ENCODE measurements at regions not wholly inside any gene's neighbourhood (a gene's known extent, or its start where the extent isn't known, plus 50 kb on each side); places are given as distances from the start of the nearest gene placed in this dataset.

GRCh38 chr10:31125789-31126188 is 94.1 kb upstream of the ZNF438 start:
- Histone ChIP-seq H3K4me1 (ENCODE audit: control insufficient read depth, extremely low read depth, insufficient read depth, low read length) (no peaks in the 10 kb centered on the region), H2AFZ (ENCODE audit: low read depth, low read length) (no peak overlapping the region), H3K9ac (replicated peaks; ENCODE audit: extremely low read depth, insufficient read depth, low read length) (no peak overlapping the region), H3K79me2 (ENCODE audit: control insufficient read depth, insufficient read depth, low read length) (no peaks in the 10 kb centered on the region), H3K36me3 (ENCODE audit: control insufficient read depth in 2 of 2, extremely low read depth in 1 of 2, insufficient read depth in 2 of 2, low read length in 2 of 2) (no peaks in the 10 kb centered on the region), H3K9me1 (replicated peaks; ENCODE audit: control insufficient read depth, extremely low read depth, insufficient read depth, low read length) (no peaks in the 10 kb centered on the region), H4K20me1 (replicated peaks; ENCODE audit: control insufficient read depth, extremely low read depth, insufficient read depth, low read length) (no peaks in the 10 kb centered on the region), H3K9me3 (replicated peaks; ENCODE audit: control insufficient read depth, insufficient read depth, low read length) (no peaks in the 10 kb centered on the region), H3K27ac (ENCODE audit: insufficient read depth, low read depth, low read length) (no peak overlapping the region), H3K4me2 (ENCODE audit: insufficient read depth, low read length) (no peak overlapping the region), H3K4me3 (replicated peaks in 1 of 3; ENCODE audit: insufficient read depth in 1 of 3, low read depth in 1 of 3, low read length in 3 of 3) (no peak overlapping the region), H3K27me3 (ENCODE audit: control insufficient read depth in 2 of 2, insufficient read depth in 2 of 2, low read length in 2 of 2) (no peaks in the 10 kb centered on the region)
- dilution Hi-C loops (cut with MboI; ENCODE audit: extremely low pct_ligation_motif_present, low sequenced_read_pairs) = no loop called here
- FAIRE-seq (no peak), DNase-seq (ENCODE audit: low read depth, low spot score) (no peak)
- intact Hi-C loops (cut with micrococcal nuclease) = no loop called here
- ChIA-PET CTCF (interaction anchor here (1.3 to 1.4 kb wide), 2 partner anchors 13 to 21 kb away, joined by 4 to 5 read pairs; no protein-coding TSS in a partner anchor), POLR2A (no interaction called here)
- TF ChIP-seq FOS (IDR thresholded peaks at IDR 0.05; ENCODE audit: borderline replicate concordance, insufficient read depth, low read length) (no peak), JUN (IDR thresholded peaks at IDR 0.05; ENCODE audit: borderline replicate concordance, insufficient read depth, insufficient read length, low read depth) (no peak), POLR2AphosphoS5 (IDR thresholded peaks at IDR 0.05; ENCODE audit: insufficient read depth, low read depth, low read length) (no peak), GATA2 (IDR thresholded peaks at IDR 0.05; ENCODE audit: insufficient read depth, insufficient read length, low read depth, low read length) (no peak)
- BruUV-seq (replicated peaks) = no TSS peak

- Histone ChIP-seq H3K9me1 (replicated peaks; ENCODE audit: control insufficient read depth, extremely low read depth, insufficient read depth, low read length) (no peaks in the 10 kb centered on the region), H3K4me1 (ENCODE audit: control insufficient read depth, extremely low read depth, insufficient read depth, low read length) (no peaks in the 10 kb centered on the region), H4K20me1 (replicated peaks; ENCODE audit: control insufficient read depth, extremely low read depth, insufficient read depth, low read length) (no peaks in the 10 kb centered on the region), H3K9me3 (replicated peaks; ENCODE audit: control insufficient read depth, insufficient read depth, low read length) (no peaks in the 10 kb centered on the region), H3K79me2 (ENCODE audit: control insufficient read depth, insufficient read depth, low read length) (no peaks in the 10 kb centered on the region), H3K4me3 (replicated peaks in 1 of 3; ENCODE audit: insufficient read depth in 1 of 3, low read depth in 1 of 3, low read length in 3 of 3) (no peak overlapping the region), H3K9ac (replicated peaks; ENCODE audit: extremely low read depth, insufficient read depth, low read length) (no peak overlapping the region), H3K4me2 (ENCODE audit: insufficient read depth, low read length) (no peak overlapping the region), H3K36me3 (ENCODE audit: control insufficient read depth in 2 of 2, extremely low read depth in 1 of 2, insufficient read depth in 2 of 2, low read length in 2 of 2) (no peaks in the 10 kb centered on the region), H3K27ac (ENCODE audit: insufficient read depth, low read depth, low read length) (no peak overlapping the region), H2AFZ (ENCODE audit: low read depth, low read length) (no peak overlapping the region), H3K27me3 (ENCODE audit: control insufficient read depth in 2 of 2, insufficient read depth in 2 of 2, low read length in 2 of 2) (no peaks in the 10 kb centered on the region)
- POLR2A ChIA-PET = no interaction called here
- dilution Hi-C loops (cut with MboI; ENCODE audit: extremely low pct_ligation_motif_present, low sequenced_read_pairs) (no loop called here), intact Hi-C loops (cut with micrococcal nuclease) (no loop called here)
- CTCF ChIA-PET = interaction anchor here (1.4 kb wide), 1 partner anchor 14 kb away, joined by 5 read pairs; no protein-coding TSS in a partner anchor
- DNase-seq (ENCODE audit: low read depth, low spot score) (no peak), FAIRE-seq (no peak)
- BruUV-seq (replicated peaks) = no TSS peak
- TF ChIP-seq MYC (IDR thresholded peaks at IDR 0.05; ENCODE audit: low read depth, low read length) (no peak), POLR2A (IDR thresholded peaks at IDR 0.05; ENCODE audit: low read depth, low read length) (no peak), FOS (IDR thresholded peaks at IDR 0.05; ENCODE audit: borderline replicate concordance, insufficient read depth, low read length) (no peak), MAX (IDR thresholded peaks at IDR 0.05; ENCODE audit: insufficient read depth, insufficient read length) (no peak), POLR2AphosphoS5 (IDR thresholded peaks at IDR 0.05; ENCODE audit: insufficient read depth, low read depth, low read length) (no peak), GATA2 (IDR thresholded peaks at IDR 0.05; ENCODE audit: insufficient read depth, insufficient read length, low read depth, low read length) (no peak), JUN (IDR thresholded peaks at IDR 0.05; ENCODE audit: borderline replicate concordance, insufficient read depth, insufficient read length, low read depth) (no peak), CTCF (IDR thresholded peaks at IDR 0.05; ENCODE audit: extremely low read depth in 1 of 2, insufficient read depth in 1 of 2, low read depth in 1 of 2, low read length in 2 of 2) (no peak), EZH2 (IDR thresholded peaks at IDR 0.05; ENCODE audit: borderline replicate concordance, low read depth, low read length, severe bottlenecking) (no peak)
Observed at GRCh38 chr10:31126593-31126992, 94.9 kb upstream of the ZNF438 start.
